Lower lobe of right lung (tissue), 2 donors: ENCODE measurements at regions not wholly inside any gene's neighbourhood (a gene's known extent, or its start where the extent isn't known, plus 50 kb on each side); places are given as distances from the start of the nearest gene placed in this dataset.
"Not testable (repeated sequence)": the region's sequence is repeated elsewhere in the genome, so short reads cannot be mapped to it uniquely, and the experiment has no call there.

ENCODE experiments used
- ATAC-seq, 2 donors: fragments of 200-7000 bp; cut with Tn5 transposase; one replicate each; pipeline ENCODE4 v1.9.1; 2020 to 2022; ENCODE audit warnings: mild to moderate bottlenecking in 2 of 2, moderate library complexity in 2 of 2
- DNase-seq: peaks from one replicate; pipeline ENCODE4 v3.0.0-alpha.2; 2020
- H3K27ac ChIP-seq: fragments of 200-600 bp; one replicate; pipeline ENCODE4 v1.8.0; 2022
- H3K27me3 ChIP-seq: fragments of 200-600 bp; one replicate; pipeline ENCODE4 v1.8.0; 2022; ENCODE audit warnings: low read depth
- H3K36me3 ChIP-seq: fragments of 200-600 bp; one replicate; pipeline ENCODE4 v1.8.0; 2022; ENCODE audit warnings: mild to moderate bottlenecking
- H3K4me1 ChIP-seq: fragments of 200-600 bp; one replicate; pipeline ENCODE4 v1.8.0; 2022
- H3K4me3 ChIP-seq: fragments of 200-600 bp; one replicate; pipeline ENCODE4 v1.8.0; 2022; ENCODE audit warnings: mild to moderate bottlenecking
- H3K9me3 ChIP-seq: fragments of 200-600 bp; one replicate; pipeline ENCODE4 v1.8.0; 2022
- CTCF ChIP-seq: fragments of 200-600 bp; IDR thresholded peaks from one replicate; pipeline ENCODE4 v1.8.0; 2022; ENCODE audit warnings: antibody characterized with exemption, mild to moderate bottlenecking
- intact Hi-C: fragments of 100-400 bp; cut with DNase I; formaldehyde crosslinking; loops from one replicate; pipeline ENCODE4 v1.11.0; 2022
- donor health status: DM: no; HTN: yes; CAD: no; lungs with severe emphysema.

DNA sequence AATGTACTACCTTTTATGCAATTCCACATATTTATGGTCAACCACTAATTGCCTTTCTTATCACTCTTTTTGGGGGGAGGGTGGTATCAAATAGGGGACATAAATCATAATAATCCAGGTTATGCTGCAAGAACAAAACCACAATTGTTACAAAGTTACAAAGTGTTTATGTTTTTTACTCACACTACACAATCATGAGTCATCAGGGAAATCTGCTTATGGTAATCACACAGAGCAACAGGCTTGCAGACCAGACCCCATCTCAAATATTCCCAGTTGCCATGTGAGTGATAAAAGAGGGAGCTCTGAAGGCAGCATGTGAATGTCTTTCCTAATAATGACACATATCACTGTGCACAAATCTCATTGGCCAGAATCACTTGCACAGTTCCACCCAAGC, 304.7 kb upstream of the TMEFF2 start:
- Histone ChIP-seq H3K27ac (no peak overlapping the region), H3K4me1 (no peaks in the 10 kb centered on the region), H3K4me3 (no peak overlapping the region), H3K27me3 (no peaks in the 10 kb centered on the region), H3K36me3 (no peaks in the 10 kb centered on the region), H3K9me3 (no peaks in the 10 kb centered on the region)
- ATAC-seq (no peak), DNase-seq (no peak)
- TF ChIP-seq CTCF = no peak
- intact Hi-C loops = no loop called here

GRCh38 chr2:192498747-192499146, 304.0 kb upstream of the TMEFF2 start:
- no peak for DNase-seq
- TF ChIP-seq CTCF = no peak
- no peaks in the 10 kb centered on the region for H3K36me3 ChIP-seq
- no peak overlapping the region for H3K4me3 ChIP-seq
- ATAC-seq = no peak
- intact Hi-C loops = no loop called here
- H3K27me3 ChIP-seq = no peaks in the 10 kb centered on the region
- H3K4me1 ChIP-seq = no peaks in the 10 kb centered on the region
- H3K9me3 ChIP-seq = no peaks in the 10 kb centered on the region
- no peak overlapping the region for H3K27ac ChIP-seq

- H3K36me3 ChIP-seq, ATAC-seq, H3K27ac ChIP-seq, DNase-seq, H3K4me1 ChIP-seq, H3K4me3 ChIP-seq, H3K9me3 ChIP-seq, intact Hi-C loops, H3K27me3 ChIP-seq: not testable (repeated sequence)
These were observed 293.4 kb upstream of the TMEFF2 start for GRCh38 chr2:192488158-192488557.

GRCh38 chr2:192487636-192488035, 292.9 kb upstream of the TMEFF2 start:
- H3K4me1 ChIP-seq = no peaks in the 10 kb centered on the region
- ATAC-seq (no peak), DNase-seq (no peak)
- H3K27ac ChIP-seq = no peak overlapping the region
- intact Hi-C loops = no loop called here
- H3K9me3 ChIP-seq = no peaks in the 10 kb centered on the region
- H3K27me3 ChIP-seq = no peaks in the 10 kb centered on the region
- no peaks in the 10 kb centered on the region for H3K36me3 ChIP-seq
- no peak for TF ChIP-seq CTCF
- H3K4me3 ChIP-seq = no peak overlapping the region

DNA sequence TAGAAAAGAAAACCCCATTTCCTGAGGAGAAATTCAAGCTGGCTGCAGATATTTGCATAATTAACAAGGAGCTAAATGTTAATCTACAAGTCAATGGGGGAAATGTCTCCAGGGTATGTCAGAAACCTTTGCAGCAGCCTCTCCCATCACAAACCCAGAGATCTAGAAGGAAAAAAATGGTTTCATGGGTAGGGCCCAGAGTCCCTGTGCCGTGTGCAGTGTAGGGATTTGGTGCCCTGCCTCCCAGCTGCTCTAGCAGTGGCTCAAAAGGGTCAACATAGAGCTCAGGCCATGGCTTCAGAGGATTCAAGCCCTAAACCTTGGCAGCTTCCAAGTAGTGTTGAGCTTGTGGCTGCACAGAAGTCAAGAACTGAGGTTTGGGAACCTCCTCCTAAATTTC, 290.2 kb upstream of the TMEFF2 start:
- no peak for ATAC-seq
- no peak overlapping the region for H3K4me3 ChIP-seq
- DNase-seq = no peak
- H3K27ac ChIP-seq = no peak overlapping the region
- no peak for TF ChIP-seq CTCF
- intact Hi-C loops = no loop called here
- no peaks in the 10 kb centered on the region for H3K36me3 ChIP-seq
- no peaks in the 10 kb centered on the region for H3K27me3 ChIP-seq
- no peaks in the 10 kb centered on the region for H3K4me1 ChIP-seq
- H3K9me3 ChIP-seq = no peaks in the 10 kb centered on the region

- ATAC-seq (no peak), DNase-seq (no peak)
- no peak overlapping the region for H3K4me3 ChIP-seq
- no peak for TF ChIP-seq CTCF
- no peaks in the 10 kb centered on the region for H3K9me3 ChIP-seq
- H3K36me3 ChIP-seq = no peaks in the 10 kb centered on the region
- H3K27ac ChIP-seq = no peak overlapping the region
- no peaks in the 10 kb centered on the region for H3K27me3 ChIP-seq
- H3K4me1 ChIP-seq = no peaks in the 10 kb centered on the region
- intact Hi-C loops = no loop called here
These were observed 286.3 kb upstream of the TMEFF2 start for GRCh38 chr2:192480984-192481383.
